GM21619 (cell line): ENCODE measurements at regions not wholly inside any gene's neighbourhood (a gene's known extent, or its start where the extent isn't known, plus 50 kb on each side); places are given as distances from the start of the nearest gene placed in this dataset.

ENCODE experiments used
- ATAC-seq: cut with Tn5 transposase; IDR thresholded peaks from one replicate; pipeline ENCODE4 v1.9.1; 2021; ENCODE audit not compliant: unreplicated experiment

DNA sequence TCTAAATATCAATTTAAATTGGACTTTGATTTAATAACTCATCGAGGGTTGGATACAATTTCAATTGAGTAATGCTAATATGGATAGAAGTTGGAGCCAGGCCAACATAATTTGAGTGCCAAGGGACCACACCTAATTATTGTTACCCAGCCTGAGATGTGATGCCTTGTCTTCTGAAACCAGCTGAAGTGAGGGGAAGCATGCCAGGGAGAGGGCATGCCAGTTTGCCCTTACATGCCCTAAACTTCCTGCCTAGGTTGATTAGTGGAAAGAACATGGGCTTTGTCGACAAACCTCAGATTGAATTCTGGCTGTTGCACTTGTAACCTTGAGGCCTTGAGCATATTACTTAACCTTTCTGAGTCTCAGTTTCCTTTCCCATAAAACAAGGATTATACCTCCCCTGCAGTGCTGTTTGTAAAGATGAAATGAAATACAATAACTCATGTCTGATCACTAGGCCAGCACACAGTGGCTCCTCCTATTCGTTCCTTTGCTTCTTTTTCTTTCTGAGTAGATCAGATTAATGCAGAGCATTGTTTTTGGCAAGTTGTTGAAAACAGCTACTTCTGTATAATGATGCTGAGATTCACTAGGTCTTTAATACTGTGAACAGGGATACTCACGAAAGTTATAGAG, 412.8 kb downstream of the TLE4 start:
- no peak for ATAC-seq

DNA sequence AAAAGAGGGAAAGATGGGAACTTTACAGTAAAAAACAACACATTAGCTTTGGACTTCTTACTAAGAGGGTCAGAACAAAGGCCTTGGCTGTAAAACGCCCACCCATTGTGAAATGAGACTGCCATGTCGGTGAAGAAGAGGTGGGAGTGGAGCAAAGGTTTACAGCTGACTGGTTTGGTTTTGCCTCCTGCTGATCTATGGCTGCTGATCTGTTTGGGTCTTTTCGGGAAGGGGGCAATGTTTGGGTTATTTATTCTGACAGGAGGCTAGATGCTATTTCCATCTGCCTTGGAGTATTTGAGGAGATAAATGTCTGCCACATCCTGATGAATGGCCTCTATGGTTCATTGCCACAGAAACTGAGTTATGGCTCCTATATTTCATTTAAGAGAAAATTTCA, 408.7 kb downstream of the TLE4 start:
- ATAC-seq = no peak

DNA sequence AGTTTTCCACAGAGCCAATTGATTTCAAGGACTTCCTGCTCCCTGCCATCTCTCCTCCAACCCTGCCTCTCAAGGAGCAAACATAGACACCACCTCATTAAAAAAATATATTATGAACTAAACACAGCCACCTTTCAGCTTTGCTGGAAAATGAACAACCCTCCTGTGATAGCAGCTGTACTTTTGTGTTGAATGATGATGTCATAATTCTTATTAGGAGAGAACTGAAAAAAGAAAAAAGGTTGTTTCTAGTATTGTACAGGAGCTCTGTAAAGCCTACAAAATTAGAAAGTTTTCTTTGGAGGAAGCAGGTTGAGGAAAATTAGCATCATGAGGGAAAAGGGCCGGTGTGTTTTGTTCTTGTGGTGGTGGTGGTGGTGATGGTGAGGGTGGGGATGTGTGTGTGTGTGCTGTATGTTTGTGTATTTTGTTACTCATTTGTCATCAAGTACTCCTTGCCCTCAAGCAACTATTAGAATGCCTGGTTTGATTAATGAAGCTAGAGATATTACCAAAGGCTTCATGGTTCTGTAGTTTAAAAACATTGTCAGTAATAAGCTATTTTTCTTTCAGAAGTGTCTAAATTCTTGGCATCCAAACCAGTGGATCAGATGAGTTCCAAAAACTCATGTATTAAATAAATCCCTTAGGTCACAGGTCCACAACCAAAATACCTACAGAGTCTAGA, 405.9 kb downstream of the TLE4 start:
- no peak for ATAC-seq

DNA sequence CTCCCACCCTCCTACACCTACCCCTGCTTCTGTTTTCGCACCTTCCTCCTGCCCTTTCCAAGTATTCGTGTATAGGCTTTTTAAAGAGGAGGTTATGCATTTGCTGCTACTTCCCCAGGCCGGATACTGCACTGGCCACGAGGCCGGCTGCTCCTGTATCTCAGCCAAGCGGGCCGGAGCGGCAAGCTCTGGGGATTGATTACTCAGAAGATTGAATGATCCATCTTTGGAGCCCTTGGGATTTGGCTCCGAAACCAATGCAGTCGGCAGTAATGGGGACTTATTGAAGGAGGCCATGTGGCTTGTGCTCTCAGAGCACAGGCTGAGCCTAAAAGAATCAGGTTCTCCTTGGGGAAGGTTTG, 405.3 kb downstream of the TLE4 start:
- no peak for ATAC-seq

DNA sequence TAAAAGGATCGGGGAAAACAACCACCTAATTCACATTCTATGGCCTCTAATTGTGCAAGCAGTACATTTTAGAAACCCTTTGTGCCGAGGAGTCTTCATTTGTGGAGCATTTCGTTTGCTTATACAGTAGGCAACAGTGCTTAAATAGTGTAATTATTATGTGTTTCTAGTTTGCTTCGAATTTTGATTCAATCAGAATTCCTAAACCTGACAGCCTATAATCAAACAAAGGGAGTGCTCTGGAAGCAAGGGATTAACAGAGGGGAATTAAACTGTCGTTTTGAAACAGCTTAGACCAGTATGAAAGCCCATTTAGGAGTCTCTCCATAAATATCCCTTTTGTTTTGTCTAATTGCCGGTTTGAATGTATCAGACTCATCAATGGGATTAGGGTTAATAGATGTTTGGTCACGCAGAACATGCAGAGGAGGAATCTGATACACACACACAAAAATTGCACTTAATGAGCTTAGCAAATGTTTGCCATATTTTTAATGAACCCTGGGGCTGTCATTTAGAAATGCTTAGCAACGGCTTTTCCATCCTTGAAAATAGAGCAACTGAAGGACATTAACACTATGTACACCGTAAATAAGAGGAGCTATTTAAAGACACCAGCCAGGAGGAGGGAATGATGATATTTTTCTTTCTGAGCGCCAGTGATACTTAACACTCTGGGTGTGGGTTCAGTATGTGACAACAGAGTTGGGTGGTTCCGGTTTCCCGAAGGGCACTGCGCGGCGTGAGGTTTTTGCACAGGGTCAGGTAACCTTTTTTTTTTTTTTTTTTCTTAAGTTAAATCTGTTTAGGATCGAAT, 404.7 kb downstream of the TLE4 start:
- ATAC-seq = no peak

DNA sequence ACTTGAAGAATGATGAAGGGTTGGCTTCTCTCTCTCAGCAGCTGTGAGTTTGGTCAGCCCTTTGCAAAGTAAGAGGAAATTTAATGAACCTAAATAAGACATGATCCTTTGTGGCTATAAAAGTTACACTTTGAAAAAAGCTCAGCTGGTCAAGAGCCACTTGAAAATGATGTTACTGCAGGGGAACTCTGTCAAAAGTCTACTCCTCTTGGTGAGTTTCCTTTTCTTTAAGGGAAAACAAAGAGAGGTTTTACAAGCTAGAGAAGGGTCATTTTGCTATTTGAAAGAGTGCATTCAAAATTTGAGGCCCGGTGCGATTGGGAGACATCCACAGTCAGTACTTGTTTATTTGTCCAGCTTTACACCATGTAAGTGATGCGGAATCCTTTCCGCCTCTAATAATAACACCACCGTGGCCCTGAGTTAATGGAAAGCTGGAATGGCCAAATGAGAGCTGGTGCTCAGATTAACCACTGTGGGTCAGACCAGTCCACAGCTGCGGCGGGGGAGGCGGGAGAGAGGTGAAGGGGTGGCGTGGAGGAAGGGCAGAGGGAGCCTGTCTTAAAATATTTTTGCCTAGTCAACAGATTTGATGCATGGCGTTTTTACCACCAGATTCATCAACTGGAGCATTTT, 404.0 kb downstream of the TLE4 start:
- ATAC-seq = no peak

DNA sequence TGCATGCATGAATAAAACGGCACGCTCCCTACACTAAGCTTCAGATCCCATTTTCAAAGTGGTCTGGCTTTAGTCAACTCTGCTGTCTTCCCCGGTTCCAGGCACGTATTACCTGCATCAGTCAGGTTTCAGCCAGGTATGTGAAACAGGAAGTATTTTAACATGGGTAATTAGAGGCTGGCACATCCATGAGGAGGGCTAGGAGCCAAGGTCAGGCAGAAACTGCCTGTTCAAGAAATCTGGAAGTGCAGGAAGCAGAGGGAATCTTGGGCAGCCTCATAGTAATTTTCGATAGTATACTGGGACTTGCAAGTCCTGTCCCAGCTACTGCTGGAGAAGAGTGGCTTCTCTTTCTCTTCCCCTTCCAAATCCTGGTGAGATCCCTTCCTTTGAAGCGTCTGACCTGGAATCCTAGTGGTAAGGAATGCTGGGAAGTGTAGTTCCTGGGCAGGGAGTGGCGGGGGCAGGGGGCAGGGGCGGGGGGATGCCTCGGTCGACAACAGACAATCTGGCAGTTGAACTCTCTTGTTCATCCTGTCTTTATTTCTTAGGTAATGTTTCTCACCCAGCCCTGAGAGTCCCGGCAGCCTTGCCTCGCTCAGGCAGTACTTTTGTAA, 403.1 kb downstream of the TLE4 start:
- ATAC-seq = no peak

DNA sequence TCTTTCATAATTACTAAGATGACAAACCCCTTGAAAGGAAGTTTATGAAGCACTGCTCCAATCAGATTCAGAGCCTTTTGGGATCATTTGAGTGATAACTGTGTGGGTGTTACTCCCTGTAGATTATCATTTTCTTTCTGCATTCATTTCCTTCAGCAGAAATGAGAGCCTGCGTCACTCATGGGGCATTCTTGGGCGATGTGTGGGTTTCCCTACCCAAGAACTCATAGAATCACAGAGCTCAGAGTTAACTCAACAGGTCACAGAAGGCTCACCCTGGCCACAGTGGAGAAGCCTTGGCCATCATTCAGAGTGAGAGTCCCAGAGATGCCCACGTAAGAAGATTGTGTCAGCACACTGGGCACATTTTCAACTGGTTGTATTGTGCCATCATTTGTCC, 401.9 kb downstream of the TLE4 start:
- no peak for ATAC-seq

DNA sequence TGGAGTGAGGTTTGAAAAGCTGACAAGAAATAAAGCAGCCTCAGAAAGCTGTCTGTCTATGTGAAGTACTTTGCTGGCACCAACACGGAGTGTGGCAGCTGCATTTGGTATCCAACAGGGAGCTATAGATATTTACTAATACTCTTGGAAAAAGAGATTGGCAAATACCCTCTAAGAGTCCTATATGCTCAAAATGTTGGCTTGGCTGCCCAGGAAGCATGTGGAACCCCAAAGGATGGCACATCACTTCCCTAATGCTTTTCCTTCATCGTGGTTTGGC, 398.3 kb downstream of the TLE4 start:
- no peak for ATAC-seq

DNA sequence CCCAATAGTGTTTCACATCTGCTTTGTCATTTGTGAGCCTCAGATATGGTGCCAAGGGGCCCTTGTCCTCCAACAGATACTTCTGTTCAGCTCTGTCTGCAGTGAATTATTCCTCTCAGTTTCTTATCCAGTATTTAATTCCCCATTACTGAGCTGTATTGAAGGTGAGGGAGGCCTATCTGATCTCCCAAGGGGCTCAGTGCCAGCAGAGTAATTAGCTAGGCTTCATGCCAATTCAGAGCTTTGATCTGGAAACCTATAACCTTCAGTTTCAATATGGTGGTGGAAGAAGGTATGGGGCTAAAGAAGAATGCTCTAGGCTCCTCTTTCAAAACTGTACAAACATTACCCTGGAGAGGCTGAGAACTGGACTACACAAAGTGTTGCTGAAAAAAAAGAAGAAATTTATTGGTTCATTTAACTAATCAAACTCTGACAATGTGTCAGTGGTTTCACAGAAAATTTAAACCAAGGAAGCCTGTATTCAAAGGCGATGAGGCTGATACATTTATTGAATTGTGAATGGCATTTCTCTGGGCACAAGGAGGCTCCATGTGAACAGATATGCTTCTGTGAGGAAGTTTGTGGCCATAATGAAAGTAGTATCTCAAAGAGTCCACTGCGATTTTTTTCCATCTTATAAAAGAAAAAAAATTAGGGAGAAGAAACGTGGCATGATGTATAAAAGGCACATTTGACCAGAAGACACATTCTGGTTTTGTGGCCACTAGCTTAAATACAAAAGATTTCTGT, 397.8 kb downstream of the TLE4 start:
- no peak for ATAC-seq

DNA sequence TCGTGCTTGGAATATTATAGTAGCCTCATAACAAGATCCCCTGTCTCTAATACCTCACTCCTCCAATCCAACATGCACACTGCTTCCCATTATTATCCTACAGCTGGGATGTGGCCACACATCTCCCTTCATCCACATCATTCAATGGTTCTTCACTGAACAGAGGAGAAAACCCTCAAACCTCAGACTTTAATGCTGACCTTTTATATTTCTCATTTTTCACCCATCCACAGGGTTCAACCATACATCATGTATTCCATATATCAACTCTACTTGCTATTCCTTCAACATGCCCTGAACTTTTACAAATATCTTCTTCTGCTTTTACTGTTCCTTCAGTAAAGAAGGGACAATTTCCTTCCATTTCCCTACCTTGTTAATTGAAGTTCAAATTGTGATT, 396.8 kb downstream of the TLE4 start:
- no peak for ATAC-seq

DNA sequence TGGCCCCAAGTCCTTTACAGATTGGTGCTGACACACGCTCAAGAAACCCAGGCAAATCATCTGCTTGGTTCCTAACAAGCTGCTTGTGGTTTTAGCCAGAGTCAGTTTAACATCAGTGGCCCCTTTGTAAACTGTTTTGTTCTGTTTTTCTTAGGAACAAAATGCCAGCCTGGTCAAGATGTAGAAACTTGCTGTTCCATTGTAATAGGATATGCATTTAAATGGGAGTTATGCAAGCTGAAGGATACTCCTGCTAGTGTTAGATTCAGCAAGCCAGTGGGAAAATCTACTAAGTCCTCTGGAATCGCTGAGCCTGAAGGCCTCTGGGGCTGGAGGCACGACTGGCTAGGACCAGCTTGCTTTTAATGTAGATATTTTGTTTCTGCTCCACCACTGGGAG, 391.1 kb downstream of the TLE4 start:
- ATAC-seq = no peak

DNA sequence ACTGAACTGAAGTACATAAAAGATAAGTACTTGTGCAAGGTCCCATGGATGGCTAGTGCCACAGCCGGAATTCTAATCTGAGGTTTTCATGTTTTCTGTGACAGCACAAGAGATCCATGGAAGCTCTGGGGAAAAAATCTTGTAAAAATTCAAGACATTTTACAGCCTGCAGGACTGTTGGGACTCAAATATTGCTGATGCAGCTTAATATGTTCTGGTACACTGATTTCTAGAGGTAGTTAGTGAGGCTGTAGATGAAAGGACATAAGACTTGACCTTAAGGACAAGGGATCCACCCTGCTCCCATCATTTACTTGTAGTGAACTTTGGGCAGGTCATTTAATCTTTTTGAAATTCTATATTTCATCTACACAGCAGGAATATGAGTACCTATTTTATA, 390.4 kb downstream of the TLE4 start:
- ATAC-seq = no peak

DNA sequence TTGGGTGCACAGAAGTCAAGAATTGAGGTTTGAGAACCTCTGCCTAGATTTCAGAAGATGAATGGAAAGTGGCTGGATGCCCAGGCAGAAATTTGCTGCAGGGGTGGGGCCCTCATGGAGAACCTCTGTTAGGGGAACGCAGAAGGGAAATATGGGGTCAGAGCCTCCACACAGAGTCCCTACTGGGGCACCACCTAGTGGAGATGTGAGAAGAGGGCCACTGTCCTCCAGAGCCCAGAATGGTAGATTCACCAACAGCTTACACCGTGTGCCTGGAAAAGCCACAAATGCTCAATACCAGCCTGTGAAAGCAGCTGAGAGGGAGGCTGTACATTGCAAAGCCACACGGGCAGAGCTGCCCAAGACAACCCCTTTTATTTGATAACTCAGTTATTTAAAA, 383.5 kb downstream of the TLE4 start:
- ATAC-seq = no peak

DNA sequence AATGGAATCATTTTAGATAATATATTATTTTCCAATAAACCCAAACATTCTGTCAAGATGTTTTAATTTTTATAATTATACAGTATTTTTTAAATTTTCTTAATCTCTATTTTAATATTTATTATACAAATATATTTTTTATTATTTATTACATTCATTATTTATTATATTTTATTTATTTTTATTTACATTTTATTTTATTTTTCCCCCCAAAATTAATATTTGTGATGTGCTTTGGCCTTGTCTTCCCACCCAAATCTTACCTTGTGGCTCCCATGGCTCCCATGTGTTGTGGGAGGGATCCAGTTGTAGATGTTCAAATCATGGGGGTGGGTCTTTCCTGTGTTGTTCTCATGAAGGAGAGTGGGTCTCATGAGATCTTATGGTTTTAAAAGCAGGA, 382.1 kb downstream of the TLE4 start:
- ATAC-seq = no peak

DNA sequence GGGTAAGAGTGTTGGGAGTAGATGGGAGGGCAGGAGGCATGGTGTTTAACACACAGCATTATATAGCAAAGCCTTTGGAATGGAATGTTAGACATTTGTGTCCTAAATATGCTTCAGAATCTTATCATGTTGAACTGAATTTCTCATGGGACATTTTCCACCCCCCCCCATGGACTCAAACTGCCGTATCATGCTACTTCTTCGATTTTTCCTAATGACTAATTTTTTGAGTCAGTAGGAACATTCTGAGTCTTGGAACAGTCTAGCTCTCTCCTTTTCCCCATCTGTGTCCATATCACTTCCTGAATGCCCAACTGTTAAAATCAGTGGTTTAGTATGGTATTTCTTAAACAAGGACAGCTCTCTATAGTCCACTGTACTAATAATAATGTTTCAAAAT, 380.6 kb downstream of the TLE4 start:
- no peak for ATAC-seq

DNA sequence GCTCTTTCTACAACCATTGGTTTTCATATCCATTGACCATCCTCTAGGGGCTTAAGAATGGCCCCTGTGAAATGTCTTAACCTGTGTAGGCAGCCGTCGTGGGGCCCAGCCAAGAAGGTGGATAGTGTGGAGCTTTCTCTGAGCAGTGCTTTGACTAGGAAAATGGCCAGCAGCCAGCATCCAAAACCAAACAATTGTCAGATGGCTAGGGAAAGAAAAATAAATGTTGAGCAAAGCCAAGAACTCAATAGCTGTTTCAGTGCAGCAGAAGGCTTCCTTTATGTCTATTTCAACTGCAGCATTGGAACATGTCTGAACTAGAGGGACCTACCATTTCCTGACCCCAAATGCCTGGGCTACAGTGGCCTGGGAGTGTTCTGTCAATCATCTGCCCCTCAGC, 374.9 kb downstream of the TLE4 start:
- no peak for ATAC-seq

DNA sequence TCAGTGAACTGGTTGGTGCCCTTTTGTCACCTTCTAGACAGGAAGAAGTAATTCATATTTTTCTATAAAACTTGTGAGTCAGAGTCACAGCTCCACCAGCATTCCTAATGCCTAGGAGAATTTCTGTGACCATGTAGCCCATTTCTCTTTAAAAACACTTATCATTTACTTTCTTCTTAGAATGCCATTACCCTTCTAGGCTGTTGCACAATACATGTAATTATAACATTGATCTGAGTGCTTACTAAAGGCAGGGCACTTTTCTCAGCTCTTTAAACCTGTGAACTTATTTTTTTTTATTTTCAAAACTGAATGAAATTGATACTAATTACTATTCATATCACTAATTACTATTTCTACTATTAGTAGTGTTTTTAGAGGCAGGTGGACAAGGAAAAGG, 373.7 kb downstream of the TLE4 start:
- no peak for ATAC-seq

DNA sequence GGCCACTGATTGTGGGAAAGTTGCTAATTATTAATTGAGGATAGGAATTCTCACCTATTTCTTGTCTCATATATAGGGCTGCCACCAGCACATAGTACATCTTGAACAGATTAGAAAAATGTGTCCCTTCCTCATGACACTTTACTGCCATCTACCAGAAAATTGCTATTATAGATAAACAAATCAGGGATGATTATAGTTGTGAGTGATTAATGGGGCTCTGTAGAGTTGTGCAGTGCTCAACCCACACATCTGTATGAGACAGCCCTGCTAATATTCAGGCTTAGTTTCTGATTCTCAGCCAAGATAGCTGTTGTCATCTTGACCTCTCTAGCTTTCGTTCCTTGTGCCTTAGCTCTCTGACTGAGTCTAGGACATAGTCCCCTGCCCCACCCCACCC, 373.3 kb downstream of the TLE4 start:
- no peak for ATAC-seq

DNA sequence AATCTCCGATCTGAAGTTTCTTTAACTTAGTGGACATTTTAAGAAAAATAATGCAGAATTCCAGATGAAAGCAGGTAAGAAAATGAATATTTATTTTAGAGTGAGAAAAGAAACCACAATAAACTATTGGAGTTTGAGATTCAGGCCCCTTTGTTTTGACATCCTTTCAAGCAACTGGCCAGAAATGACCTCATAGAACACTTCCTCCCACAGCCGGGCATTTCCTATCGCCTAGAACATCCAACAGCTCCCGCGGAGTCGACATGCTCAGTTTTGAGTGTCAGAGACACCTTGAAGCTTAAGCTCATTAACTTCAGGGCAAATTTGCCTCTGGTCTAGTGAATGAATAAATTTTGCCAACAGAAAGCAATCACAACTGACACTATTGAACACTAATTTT, 369.2 kb downstream of the TLE4 start:
- ATAC-seq = no peak

DNA sequence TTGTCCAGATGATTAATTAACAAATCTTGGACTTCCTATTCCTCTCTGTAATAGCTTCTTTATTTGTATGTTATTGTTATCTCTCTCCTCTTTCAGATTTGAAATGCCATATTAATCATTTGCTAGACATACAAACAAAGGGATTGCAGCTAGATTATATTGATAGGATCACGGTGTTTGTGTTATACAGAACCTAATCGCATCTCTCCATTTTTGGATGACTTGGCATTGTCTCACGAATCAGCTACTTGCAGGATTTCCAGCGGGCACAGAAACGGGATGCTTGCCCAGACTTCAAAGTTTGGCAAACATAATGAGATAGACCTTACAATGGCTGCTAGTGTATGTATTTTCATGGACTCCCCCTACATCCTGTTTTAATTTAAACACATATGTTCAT, 368.1 kb downstream of the TLE4 start:
- ATAC-seq = no peak
